ENCODE measurements at regions not wholly inside any gene's neighbourhood (a gene's known extent, or its start where the extent isn't known, plus 50 kb on each side); places are given as distances from the start of the nearest gene placed in this dataset.

DNA sequence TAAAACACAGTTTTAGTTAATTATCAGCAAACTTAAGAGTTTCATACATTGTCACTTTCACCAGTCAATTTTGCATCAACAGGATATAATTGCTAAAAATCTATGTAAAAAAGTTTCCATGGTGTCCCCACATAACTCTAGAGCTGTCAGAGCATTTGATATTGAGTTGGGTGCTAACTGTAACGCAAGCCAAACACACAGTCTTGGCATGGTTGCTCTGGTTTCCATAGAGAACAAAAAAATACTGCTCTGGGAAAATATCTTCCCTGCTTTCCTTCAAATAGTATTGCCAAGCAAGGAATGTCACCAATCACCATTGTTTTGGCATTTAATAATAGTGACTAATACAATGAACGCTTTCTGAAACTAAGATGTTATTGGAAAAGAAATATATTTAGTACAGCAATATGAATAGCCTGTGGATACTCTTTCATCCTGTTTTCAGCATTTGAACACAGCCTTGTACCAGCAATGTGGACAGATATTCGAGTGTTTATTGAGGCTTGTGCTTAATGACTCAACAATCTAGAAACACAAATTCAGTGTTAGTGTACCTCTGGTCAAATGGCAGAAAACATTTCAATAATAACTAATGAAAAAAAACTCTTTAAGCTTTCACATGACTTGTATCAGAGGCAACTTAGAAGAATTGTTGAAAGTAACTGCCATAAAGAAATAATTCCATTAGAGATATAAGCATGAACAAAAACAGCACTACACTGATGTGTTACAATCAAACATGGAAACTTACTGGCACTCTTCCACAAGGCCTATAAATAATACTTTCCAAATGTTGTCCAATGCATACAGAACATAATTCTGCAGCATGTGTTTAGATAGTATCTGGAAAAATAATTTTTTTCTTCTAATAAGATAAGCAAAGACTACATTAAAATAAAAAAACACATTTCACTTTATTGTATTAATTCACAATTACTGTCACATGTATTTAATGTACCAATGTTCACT, 1469.5 kb upstream of the CELF2 start:
- Histone ChIP-seq H3K27ac (ENCODE audit: low read depth in 1 of 2, low read length in 2 of 2) (no peak overlapping the region), H3K9me3 (ENCODE audit: control insufficient read depth in 4 of 4, low read length in 3 of 4) (no peaks in the 10 kb centered on the region), H3K9ac (ENCODE audit: low read depth in 1 of 2, low read length in 2 of 2) (no peak overlapping the region), H3K4me1 (ENCODE audit: control insufficient read depth in 4 of 4, insufficient read depth in 4 of 4, low read length in 3 of 4) (no peaks in the 10 kb centered on the region), H3K4me3 (ENCODE audit: low read depth in 1 of 3, low read length in 3 of 3) (no peak overlapping the region), H3K36me3 (ENCODE audit: control insufficient read depth in 4 of 4, insufficient read depth in 3 of 4, low read depth in 1 of 4, low read length in 3 of 4) (no peaks in the 10 kb centered on the region), H3K27me3 (ENCODE audit: control insufficient read depth in 4 of 4, insufficient read depth in 4 of 4, low read length in 3 of 4) (no peaks in the 10 kb centered on the region)
- TF ChIP-seq HNF4A (conservative IDR thresholded peaks at IDR 0.05), result no peak
- TF ChIP-seq, protein P1, sequence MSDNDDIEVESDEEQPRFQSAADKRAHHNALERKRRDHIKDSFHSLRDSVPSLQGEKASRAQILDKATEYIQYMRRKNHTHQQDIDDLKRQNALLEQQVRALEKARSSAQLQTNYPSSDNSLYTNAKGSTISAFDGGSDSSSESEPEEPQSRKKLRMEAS (IDR thresholded peaks at IDR 0.05), result no peak
- no peak for TF ChIP-seq RXRA (IDR thresholded peaks at IDR 0.05)
- TF ChIP-seq EGR1 (IDR thresholded peaks at IDR 0.05; ENCODE audit: low read depth in 2 of 2), result no peak
- WGBS, result 54% methylated on average over 3 of the region's 3 CpGs
- no peak for DNase-seq (ENCODE audit: low spot score)

DNA sequence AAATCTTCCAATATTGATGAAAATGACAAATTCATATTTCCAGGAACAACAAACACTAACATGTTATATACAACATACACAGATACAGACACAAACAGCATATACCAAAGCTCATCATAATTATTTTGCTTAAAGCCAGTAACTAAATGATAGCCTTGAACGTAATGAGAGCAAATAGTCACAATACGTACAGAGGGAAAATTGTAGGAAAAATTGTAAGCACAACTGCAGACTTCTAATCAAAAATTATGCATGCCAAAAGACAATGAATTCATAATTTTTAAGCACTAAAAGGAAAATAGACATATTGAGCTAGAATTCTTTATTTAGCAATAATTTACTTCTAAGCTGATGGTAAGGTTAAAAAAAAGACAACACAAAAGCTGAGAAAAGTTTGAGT, 1466.9 kb upstream of the CELF2 start:
- H3K27me3 ChIP-seq (ENCODE audit: control insufficient read depth in 4 of 4, insufficient read depth in 4 of 4, low read length in 3 of 4), result no peaks in the 10 kb centered on the region
- H3K36me3 ChIP-seq (ENCODE audit: control insufficient read depth in 4 of 4, insufficient read depth in 3 of 4, low read depth in 1 of 4, low read length in 3 of 4), result no peaks in the 10 kb centered on the region
- no peak overlapping the region for H3K4me3 ChIP-seq (ENCODE audit: low read depth in 1 of 3, low read length in 3 of 3)
- H3K9me3 ChIP-seq (ENCODE audit: control insufficient read depth in 4 of 4, low read length in 3 of 4), result no peaks in the 10 kb centered on the region
- no peaks in the 10 kb centered on the region for H3K4me1 ChIP-seq (ENCODE audit: control insufficient read depth in 4 of 4, insufficient read depth in 4 of 4, low read length in 3 of 4)
- TF ChIP-seq, protein P1 (IDR thresholded peaks at IDR 0.05), result no peak
- TF ChIP-seq TAF1 (conservative IDR thresholded peaks at IDR 0.05) (no peak), EGR1 (IDR thresholded peaks at IDR 0.05; ENCODE audit: low read depth in 2 of 2) (no peak), HNF4A (conservative IDR thresholded peaks at IDR 0.05) (no peak)
- H3K9ac ChIP-seq (ENCODE audit: low read depth in 1 of 2, low read length in 2 of 2), result no peak overlapping the region
- no peak overlapping the region for H3K27ac ChIP-seq (ENCODE audit: low read depth in 1 of 2, low read length in 2 of 2)
- WGBS, result 81% methylated on average over 2 of the region's 2 CpGs
- DNase-seq (ENCODE audit: low spot score), result no peak

DNA sequence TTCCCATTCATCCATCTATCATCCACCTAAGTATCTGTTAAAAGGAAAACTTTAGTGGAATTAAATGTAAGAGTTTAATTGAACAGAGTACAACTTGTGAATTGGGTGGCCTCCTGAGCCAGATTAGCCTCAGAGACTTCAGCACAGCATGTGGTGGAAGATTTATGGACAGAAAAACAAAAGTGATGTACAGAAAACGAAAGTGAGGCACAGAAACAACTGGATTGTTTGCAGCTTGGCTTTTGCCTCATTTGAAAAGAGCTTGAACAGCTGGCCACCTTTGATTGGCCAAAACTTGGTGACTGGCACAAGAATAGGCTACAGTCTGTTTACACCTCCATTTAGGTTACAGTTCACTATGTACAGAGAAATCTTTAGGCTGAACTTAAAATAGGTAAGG, 1463.4 kb upstream of the CELF2 start:
- 13% methylated on average over 1 of the region's 1 CpG for WGBS
- Histone ChIP-seq H3K9me3 (ENCODE audit: control insufficient read depth in 4 of 4, low read length in 3 of 4) (no peaks in the 10 kb centered on the region), H3K9ac (ENCODE audit: low read depth in 1 of 2, low read length in 2 of 2) (no peak overlapping the region), H3K36me3 (ENCODE audit: control insufficient read depth in 4 of 4, insufficient read depth in 3 of 4, low read depth in 1 of 4, low read length in 3 of 4) (no peaks in the 10 kb centered on the region), H3K27ac (ENCODE audit: low read depth in 1 of 2, low read length in 2 of 2) (no peak overlapping the region), H3K4me1 (ENCODE audit: control insufficient read depth in 4 of 4, insufficient read depth in 4 of 4, low read length in 3 of 4) (no peaks in the 10 kb centered on the region), H3K4me3 (ENCODE audit: low read depth in 1 of 3, low read length in 3 of 3) (no peak overlapping the region), H3K27me3 (ENCODE audit: control insufficient read depth in 4 of 4, insufficient read depth in 4 of 4, low read length in 3 of 4) (no peaks in the 10 kb centered on the region)
- no peak for DNase-seq (ENCODE audit: low spot score)
- TF ChIP-seq, protein P2, sequence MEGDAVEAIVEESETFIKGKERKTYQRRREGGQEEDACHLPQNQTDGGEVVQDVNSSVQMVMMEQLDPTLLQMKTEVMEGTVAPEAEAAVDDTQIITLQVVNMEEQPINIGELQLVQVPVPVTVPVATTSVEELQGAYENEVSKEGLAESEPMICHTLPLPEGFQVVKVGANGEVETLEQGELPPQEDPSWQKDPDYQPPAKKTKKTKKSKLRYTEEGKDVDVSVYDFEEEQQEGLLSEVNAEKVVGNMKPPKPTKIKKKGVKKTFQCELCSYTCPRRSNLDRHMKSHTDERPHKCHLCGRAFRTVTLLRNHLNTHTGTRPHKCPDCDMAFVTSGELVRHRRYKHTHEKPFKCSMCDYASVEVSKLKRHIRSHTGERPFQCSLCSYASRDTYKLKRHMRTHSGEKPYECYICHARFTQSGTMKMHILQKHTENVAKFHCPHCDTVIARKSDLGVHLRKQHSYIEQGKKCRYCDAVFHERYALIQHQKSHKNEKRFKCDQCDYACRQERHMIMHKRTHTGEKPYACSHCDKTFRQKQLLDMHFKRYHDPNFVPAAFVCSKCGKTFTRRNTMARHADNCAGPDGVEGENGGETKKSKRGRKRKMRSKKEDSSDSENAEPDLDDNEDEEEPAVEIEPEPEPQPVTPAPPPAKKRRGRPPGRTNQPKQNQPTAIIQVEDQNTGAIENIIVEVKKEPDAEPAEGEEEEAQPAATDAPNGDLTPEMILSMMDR (IDR thresholded peaks at IDR 0.05; ENCODE audit: low read depth, low read length, missing input control), result no peak
- TF ChIP-seq, protein P3, sequence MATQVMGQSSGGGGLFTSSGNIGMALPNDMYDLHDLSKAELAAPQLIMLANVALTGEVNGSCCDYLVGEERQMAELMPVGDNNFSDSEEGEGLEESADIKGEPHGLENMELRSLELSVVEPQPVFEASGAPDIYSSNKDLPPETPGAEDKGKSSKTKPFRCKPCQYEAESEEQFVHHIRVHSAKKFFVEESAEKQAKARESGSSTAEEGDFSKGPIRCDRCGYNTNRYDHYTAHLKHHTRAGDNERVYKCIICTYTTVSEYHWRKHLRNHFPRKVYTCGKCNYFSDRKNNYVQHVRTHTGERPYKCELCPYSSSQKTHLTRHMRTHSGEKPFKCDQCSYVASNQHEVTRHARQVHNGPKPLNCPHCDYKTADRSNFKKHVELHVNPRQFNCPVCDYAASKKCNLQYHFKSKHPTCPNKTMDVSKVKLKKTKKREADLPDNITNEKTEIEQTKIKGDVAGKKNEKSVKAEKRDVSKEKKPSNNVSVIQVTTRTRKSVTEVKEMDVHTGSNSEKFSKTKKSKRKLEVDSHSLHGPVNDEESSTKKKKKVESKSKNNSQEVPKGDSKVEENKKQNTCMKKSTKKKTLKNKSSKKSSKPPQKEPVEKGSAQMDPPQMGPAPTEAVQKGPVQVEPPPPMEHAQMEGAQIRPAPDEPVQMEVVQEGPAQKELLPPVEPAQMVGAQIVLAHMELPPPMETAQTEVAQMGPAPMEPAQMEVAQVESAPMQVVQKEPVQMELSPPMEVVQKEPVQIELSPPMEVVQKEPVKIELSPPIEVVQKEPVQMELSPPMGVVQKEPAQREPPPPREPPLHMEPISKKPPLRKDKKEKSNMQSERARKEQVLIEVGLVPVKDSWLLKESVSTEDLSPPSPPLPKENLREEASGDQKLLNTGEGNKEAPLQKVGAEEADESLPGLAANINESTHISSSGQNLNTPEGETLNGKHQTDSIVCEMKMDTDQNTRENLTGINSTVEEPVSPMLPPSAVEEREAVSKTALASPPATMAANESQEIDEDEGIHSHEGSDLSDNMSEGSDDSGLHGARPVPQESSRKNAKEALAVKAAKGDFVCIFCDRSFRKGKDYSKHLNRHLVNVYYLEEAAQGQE (IDR thresholded peaks at IDR 0.05), result no peak
